Stimulated activated CD4-positive, alpha-beta T cell treated with anti-CD3 and anti-CD28 coated beads, Interleukin-1b, Interleukin-23, amount 100 ng/mL, for 24 hours (primary cell): ENCODE measurements at regions not wholly inside any gene's neighbourhood (a gene's known extent, or its start where the extent isn't known, plus 50 kb on each side); places are given as distances from the start of the nearest gene placed in this dataset.
"Not testable (repeated sequence)": the region's sequence is repeated elsewhere in the genome, so short reads cannot be mapped to it uniquely, and the experiment has no call there.

Experiments
- DNase-seq, 4 experiments: peaks; one replicate each; pipeline ENCODE4 v3.0.0-alpha.2; 2020; ENCODE audit warnings: low read depth in 4 of 4, low spot score in 1 of 4

DNA sequence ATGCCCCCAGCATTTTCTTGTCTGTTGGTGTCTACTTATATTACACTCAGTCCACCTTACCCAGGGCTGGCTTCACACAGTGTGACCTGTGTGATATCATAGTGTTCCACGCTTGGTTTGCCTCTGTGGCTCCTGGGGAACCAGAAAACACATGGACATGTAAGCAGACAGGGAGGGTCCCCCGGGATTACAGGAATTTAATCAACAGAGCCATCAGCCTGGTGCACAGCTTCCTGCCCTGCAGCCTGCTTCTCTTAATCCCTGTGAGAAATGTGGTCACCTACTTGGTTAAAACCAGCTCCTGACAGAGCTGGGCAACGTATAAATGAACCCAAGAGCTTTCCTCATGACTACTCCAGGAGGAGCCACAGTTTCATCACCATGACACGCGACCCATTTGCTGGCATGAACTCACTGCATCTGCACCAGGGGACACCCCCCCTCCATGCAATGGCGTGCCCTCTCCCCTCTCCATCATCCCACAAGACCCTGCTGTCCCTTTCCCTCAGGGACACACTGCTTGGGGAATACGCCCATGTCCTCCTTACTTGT is 152.1 kb downstream of the UQCRFS1 start:
- DNase-seq = no peak

DNA sequence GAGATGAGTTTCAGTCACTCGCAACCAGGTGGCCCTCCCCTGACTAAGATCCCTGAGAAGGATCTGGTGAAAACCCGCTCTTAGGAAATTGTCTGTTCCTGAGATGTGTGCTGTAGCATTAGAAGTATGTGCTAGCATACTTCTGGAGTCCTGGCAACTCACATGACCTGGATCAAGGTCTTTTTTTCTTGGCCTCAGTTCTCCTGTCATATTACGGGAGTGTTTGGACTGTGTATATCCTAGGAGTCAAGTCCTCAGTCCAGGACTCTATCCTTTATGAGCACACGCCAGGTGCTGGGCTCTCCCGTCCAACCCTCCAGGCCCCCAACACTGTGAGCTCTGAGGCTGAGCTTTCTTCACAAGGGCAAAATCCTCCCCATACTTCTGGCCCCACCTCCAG is 156.4 kb downstream of the UQCRFS1 start:
- DNase-seq = no peak

DNA sequence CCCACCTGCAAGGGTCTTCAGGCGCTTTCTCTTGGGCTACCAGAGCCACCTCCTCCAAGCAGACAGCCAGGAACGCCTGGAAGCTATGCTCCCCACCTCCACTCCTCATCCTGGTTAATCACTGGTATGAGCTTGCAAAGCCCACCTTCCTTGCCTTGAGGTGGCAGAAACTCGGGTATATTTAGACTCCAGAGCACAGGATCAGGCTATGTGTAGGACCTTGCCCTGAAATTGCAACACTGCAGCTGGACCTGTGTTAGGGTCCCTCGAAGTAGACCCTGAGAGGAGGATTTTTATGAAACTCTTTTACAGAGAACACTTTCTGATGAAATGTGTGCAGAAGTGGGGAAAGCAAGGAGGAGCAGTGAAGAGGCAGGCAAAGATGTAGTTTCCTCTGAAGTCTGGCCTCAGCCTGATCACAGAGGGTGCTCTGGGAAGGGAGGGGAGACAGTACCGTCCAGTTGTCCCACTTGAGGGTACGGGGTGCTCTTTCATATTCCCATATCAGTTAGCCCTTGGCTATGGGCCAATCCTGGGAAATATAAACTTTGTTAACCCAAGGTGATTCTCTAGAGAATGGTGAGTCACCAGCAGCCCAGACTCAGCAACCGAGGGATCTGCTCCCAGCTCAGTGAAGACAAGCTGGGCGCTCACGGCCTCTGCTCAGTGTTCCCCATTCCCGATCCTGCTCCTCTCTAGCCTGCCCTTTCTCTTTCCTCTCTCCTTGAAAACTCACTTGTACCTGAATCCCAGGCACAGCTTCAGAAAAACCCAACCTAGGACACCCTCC is 157.9 kb downstream of the UQCRFS1 start:
- no peak for DNase-seq

DNA sequence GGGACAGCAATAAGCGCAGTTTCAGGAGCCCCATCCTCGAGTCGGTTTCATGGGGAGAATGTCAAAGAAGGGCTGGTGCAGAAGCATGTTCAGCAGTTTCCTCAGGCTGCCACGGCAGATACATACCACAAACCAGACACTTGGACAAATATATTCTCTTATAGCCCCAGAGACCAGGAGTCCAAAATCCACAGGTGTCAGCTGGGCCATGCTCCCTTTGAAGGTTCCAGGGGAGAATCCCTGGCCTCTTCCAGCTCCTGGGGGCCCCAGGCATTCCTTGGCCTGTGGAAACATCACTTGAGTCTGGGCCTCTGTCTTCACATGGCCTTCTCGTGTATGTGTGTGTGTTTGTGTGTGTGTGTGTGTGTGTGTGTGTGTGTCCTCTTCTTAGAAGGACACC is 164.1 kb downstream of the UQCRFS1 start:
- DNase-seq = no peak

DNA sequence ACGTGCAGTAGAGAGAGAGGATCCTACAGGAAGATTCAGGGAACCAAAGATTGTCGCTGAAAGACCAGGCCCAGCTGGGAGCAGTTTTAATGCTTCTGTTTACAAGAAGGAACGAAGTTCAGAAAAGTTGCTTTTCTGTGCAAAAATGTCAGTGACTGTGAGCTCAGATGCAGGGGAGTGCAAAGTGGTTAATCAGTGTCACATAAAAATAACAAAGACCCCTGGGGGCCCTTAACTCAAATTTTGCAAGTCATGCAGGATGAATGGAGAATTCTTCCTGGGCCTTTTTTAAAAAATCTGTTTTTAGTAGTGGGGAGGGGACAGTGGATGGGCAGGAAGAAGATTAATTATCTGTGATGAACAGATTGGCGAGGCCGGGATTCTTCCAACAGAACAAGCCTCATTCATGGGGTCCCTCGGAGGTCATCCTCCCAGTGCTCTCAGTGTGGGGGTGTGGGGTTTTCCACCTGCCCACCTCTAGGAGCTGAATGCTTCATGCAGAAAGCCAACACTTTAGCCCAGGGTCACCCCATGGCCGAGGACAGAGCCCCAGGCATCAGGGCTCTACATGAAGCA is 167.2 kb downstream of the UQCRFS1 start:
- no peak for DNase-seq

DNA sequence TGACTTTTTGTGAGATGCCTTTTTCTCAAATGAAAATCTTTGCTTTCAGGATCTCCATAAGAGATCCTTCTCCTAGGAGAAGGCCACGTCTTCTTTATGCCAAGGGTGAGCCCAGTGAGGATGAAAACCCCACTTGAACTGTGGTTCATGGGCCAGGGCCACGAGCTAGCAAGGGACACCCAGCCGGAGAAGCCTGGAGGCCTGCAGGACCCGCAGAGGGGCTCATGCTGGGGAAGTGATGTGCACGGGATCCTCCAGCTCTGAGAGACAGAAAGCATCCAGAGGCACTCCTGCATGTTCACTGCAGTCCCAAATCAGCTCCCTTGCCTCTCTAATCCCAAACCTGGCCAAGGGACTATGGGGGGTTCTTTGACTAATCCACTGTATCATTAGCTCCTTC is 168.9 kb downstream of the UQCRFS1 start:
- DNase-seq = no peak

DNA sequence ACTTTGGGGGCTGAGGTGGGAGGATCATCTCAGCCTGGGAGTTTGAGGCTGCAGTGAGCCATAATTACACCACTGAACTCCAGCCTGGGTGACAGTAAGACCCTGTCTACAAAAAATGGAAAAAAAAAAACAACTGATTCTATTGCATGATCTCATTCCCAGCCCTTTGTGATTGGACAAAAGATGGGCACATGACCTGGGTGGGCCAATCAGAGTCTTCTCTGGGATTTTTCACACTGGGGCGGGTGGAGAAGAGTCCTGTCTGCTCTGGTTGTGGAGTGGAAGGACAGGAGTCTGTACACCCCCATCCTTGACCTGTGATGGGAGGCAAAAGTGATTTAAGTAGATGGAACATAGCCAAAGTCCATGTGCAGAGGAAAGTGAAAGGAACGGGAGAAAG is 170.5 kb downstream of the UQCRFS1 start:
- DNase-seq = no peak

DNA sequence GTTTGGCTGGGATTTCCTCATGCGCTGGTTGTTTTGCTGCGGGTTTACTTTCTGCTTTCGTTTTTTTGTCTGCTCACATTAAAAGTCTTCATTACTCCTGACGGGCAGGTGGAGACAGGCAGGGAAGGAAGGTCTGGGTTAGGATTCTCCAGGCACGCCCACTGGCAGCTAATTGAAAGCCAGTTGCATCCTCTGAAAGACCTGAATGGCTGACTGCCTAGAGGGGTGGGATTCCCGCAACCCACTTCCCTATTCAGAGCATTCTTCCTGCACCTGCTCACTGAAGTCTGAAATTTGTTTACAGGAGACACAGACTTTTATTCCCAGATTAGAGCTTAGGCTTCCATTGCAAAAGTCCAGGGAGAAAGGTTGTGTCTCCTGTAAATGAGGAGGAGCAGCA is 172.0 kb downstream of the UQCRFS1 start:
- DNase-seq = no peak

DNA sequence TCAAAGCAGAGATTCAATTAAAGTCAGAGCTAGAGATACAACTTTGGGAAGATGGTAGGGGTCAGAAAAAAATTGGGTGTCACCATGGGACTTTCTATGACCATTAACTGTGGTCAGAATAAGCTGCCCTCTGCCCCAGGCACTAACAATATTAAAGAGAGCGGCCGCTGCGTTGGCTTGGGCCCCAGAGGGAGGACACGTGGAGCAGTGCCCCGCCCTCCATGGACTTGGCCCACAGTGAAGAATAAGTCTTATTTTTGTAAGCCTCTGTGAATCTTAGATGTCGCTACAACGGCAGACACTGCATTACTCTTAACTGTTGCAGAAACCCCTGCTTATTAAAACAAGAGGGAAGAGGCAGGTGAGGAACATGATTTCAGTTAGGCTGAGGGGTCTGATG is 172.7 kb downstream of the UQCRFS1 start:
- no peak for DNase-seq

DNA sequence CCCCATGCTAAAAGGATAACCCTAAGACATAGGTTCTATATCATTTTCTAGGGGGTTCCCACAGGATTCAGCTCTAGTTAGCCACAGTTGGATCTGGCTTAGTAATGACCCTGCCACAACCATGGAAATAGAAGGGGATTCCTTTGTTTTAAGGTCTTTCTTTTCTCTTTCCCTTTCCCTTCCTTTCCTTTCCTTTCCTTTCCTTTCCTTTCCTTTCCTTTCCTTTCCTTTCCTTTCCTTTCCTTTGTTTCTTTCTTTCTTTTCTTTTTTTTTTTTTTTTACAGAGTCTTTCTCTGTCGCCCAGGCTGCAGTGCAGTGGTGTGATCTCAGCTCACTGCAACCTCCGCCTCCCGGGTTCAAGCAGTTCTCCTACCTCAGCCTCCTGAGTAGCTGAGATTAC is 173.9 kb downstream of the UQCRFS1 start:
- DNase-seq = not testable (repeated sequence)

DNA sequence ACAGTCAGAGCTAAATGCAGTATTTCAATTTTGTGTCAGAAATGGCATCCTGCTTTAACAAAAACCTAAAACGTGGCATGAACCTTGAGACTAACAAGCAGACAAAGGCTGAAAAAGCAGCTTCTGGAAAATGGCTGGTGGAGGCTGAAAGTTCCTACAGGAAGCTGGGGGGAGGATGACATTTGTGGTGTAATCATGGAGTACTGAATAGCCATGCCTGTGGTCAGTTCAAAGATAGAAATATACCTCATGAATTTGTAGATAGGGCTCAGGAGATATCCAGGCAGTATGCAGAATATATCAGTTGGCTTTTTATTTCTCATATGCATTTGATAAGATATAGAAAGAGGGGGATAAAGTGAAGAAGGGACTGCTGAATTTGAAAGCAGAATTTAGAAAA is 181.7 kb downstream of the UQCRFS1 start:
- DNase-seq = no peak

DNA sequence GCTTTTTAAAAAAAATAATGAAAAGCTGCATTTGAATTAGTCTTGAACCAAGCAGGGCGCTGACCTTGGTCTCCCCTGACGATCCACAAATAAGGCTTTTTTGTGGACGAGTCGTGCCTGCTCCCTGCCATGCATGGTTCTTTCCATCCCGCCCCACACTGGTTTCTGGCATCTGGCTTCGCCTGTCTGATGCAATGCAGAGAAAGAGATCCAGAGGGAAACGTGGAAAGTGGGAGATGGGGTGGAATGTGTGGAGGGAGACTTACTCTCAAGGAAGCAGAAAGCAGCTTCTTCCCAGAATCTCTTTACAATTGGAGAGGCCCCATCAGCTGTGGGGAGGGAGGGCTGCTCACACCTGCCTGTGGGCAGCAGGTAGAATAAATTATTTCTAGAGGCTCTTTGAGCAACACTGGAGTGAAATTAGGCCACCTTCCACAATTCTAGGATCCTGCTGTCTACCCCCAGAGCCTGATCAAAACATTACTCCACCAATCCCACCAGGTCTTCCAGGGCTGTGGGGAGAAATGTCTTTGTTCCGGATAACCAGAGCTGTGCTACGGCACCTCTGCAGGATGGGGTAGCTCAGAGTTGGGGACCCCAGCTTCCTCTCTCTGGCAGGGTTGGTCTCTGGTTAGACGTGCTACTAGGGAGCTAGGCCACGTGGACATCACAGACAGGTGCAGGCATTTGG is 183.5 kb downstream of the UQCRFS1 start:
- DNase-seq = no peak

DNA sequence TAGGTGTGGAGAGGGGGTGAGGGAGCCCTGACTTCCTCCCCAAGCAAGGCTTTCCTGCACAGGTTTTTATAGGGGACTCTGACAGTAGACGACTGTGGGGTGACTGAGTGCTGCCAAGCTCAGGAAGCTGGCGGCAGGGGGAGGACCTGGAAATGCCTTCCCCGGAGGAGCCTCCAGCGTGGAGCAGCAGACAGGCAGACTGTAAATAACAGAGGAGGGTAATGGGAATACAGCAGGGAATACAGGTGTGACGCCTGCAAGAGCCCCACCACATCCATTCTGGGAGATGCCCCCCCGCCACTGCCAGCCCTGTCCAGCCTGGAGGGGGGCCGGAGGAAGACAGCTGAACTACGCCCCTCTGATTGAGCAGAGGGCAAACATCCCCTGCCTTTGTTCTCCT is 190.4 kb downstream of the UQCRFS1 start:
- DNase-seq = no peak

DNA sequence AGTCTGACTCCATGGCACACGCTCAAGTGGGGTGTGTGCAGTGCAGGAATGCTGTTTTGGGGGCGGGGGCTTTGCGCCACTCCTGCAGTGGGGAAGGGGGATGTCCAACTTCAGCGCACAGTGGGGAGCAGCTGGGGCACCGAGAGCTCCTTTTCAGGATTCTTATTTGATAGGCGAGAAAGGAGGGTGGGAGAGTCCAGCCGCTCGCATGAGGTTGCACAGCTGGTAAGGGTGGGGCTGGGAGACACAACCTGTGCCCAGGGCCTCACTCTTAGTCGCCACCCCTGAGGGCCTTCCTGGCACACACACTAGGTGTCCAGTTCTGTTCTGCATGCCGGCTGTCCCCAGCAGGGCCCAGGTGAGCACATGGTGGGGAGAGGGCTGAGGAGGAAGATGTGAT is 190.8 kb downstream of the UQCRFS1 start:
- no peak for DNase-seq

DNA sequence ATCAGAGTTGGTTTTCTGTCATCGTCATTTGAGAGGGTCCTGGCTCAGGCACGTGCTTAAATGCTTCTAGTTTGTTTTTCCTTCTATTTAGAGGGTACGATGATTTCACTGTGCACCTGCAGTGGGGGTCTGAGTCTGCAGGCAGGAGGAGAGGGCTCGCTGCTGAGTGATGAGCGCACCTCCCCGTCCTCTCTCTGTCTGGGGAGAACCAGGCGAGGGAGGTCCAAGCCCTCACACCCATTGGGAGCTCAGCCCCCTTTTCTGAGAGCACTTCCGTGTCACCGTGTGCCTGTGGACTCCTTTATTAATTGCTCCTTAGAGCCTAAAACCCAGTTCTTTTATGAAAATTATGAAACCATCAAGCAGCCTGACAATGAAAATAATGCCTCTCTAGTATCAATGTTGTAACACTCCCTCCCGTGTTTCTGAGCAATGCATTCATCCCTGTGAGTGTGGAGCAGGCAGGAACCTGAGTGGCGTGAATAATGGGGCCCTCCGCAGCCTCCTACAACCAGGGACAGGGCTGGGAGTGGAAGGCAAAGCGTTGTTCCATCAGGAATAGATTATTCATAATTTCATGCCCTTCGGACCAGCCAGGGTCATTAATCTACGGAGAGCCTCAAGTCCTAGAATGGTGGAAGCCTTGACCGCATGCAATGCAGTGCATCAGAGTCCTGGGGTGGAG is 191.6 kb downstream of the UQCRFS1 start:
- DNase-seq = no peak

DNA sequence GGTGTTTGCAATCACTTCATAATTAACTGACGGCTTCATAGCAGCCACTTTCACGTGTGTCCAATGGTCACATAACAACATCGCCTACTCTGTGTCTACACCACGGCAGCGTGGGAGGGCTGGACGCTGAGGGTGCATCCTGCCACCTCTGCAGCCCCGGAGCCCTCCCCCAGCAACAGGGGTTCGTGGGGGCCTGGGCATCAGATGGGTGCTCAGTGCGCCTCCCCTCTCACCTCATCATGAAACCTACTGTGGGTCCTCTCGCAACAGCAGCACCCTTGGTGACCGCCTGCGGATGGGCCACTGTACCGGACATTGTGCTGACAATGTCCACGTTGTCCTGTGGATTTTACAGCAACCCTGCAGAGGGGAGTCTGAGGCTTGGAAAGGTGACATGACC is 193.5 kb downstream of the UQCRFS1 start:
- no peak for DNase-seq

DNA sequence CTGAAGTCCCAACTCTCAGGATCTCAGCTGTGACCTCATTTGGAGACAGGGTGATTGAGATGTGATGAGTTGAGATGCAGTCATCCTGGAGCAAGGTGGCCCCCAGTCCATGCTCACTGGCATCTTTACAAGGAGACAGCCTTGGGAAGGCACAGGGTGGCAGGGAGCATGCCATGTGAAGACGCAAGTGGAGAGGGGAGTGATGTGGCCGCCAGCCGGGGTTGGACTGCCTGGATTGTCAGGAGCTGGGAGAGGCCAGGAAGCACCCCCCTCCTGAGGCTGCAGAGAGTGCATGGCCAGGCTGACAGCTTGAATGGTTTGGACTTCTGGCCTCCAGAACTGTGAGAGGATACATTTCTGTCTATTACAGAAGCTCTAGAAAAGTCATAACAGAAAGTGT is 194.4 kb downstream of the UQCRFS1 start:
- DNase-seq = no peak

DNA sequence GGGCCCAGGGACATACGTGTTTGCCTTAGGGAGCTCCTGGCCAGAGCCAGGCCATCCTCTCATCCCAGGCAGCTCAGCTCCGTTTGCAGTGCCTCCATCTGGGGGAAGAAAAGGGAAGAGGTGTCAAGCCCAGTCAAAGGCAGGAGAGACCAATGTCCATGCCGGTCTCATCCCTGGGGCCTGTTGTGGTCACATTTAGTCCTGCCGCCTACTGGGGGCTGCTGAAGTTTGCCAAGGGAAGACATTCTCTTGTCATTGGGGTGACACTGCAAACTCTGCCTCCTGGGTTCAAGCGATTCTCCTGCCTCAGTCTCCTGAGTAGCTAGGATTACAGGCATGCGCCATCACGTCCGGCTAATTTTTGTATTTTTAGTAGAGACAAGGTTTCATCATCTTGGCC is 195.2 kb downstream of the UQCRFS1 start:
- DNase-seq = no peak

DNA sequence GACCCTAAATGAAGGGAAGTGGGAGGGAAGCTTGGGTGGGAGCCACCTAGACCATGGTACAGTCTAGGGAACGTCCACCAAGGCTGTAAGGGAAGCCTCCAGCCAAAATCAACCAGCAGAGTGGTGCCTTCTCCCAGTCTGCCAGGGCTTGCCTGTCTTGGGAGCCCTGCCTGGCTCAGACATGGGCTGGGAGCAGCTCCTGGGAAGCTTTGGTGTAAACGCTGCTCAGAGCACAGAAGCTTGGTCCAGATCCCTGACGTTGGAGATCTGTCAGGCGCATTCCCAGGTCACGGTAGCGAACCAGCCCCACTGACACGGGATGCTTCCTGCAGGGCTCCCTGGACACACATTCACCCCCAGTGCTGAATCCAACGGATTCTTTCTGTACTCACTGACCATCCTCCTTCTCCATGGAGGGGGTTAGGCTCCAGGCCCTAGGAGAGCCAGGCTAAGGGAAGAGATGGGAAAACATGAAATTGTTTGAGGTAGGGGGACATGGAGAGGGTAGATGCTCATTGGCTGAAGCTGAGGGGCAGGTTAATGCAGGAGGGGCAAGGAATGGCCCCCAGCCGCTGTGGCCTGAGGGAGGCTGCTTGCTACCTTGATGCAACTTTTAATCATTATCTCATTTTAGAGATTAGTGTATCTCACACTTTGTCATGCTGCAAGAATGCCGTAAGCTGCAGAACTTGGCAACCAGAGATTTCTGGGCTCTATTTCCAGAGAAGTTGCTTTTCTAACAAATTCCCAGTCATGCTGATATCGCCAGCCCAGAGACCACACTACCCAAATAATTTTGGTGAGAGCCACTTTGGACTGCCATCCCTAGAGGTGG is 195.8 kb downstream of the UQCRFS1 start:
- DNase-seq = no peak

DNA sequence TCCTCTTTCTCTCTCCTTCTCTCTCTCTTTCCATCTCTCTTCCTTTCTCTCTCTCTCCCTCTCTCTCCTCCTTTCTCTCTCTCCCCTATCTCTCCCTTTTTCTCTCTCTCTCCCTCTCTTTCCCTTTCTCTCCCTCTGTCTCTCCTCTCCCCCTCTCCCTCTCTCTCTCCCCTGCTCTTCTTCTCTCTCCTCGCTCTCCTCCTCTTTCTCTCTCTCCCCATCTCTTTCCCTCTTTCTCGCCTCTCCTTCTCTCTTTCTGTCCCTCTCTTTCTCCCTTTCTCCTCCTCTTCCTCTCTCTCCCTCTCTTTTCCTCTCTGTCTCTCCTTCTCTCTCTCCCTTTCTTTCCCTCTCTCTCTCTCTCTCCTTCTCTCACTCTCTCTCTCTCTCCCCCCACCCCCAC is 196.6 kb downstream of the UQCRFS1 start:
- DNase-seq = no peak

DNA sequence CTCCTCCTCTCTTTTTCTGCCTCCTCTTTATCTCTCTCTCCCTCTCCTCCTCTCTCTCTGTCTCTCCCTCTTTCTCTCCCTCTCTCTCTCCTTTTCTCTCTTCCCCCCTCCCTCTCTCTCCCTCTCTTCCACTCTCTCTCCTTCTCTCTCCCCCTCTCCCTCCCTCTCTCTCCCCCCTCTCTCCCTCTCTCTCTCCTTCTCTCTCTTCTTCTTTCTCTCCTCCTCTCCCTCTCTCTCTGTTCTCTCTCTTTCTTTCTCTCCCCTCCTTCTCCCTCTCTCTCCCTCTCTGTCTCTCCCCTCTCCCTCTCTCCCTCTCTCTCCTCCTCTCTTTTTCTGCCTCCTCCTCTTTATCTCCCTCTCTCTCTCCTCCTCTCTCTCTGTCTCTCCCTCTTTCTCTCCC is 197.4 kb downstream of the UQCRFS1 start:
- no peak for DNase-seq
